NCI-H2196 (cell line): ENCODE measurements at regions not wholly inside any gene's neighbourhood (a gene's known extent, or its start where the extent isn't known, plus 50 kb on each side); places are given as distances from the start of the nearest gene placed in this dataset.

ENCODE experiments used
- DNase-seq: peaks from one replicate; lab custom pipeline; 2025; ENCODE audit not compliant: unreplicated experiment; lab: John Stamatoyannopoulos, UW

DNA sequence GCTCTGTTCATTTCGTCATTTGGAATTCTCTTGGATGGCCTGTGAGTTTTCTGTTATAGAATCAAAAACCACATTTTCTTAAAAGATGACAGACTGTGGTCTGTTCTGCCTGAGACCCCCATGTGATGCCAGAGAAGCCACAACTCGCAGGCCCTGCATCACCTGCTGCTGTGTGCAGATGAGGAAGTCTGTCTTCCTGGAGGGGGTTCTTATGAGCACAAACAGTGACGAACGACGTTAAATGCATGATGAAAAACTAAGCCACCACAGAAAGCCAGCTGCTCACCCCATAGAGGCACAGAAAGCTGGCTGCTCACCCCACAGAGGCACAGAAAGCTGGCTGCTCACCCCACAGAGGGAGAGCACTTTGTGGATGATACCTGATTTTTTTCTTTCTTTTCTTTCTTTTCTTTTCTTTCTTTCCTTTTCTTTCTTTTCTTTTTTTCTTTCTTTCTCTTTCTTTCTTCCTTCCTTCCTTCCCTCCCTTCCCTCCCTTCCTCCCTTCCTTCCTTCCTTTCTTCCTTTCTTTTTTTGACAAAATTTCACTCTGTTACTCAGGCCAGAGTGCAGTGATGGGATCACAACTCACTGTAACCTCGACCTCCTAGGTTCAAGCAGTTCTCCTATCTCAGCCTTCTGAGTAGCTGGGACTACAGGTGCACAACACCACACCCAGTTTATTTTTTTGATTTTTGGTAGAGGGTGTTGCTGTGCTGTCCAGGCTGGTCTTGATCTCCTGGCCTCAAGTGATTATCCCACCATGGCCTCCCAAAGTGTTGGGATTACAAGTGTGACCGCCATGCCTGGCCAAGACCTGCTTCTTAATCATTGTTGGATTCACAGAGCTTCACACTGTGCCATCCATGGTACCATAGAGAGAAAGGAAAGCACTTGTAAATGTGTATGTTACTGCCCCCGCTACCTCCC is 1191.4 kb downstream of the UQCRFS1 start:
- DNase-seq, result no peak

GRCh38 chr19:28020619-28021258 is 1192.2 kb downstream of the UQCRFS1 start:
- no peak for DNase-seq

DNA sequence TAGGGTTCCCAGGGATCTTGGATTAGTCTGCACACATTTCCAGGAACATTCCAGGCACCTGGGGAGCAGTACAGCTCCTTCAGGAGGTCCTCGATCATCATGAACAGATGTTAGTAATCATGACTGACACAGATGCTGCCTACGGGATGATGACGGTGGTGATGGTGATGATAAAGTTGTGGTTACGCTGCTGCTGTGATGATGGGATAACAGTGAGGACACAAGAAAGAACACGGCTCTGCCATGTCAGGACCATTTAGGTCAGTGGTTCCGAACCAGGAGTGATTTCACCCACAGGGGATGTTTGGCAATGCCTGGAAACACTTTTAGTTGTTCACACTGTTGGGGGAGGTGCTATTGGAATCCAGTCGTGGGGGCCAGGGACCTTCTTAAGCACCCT is 1193.0 kb downstream of the UQCRFS1 start:
- DNase-seq, result no peak

- DNase-seq, result no peak
Observed at GRCh38 chr19:28019371-28019770, 1193.6 kb downstream of the UQCRFS1 start.

DNA sequence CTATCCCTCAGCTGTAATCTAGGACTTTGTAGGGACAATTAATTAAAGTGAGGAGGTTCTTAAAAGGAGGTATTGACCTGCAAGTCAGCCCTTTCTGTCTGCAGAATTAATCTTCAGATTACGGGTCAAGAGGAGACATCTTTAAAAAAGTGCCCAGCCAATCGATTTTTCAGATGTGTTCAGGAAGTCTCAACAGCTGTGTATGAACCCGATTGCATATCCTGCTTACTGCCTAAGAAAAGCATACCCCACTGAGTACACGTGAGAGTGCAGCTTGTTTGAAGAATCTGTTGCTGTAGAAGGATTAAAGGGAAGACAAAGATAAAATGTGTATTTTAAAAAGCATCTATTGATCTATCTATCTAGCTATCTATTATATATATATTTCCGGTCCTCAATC is 1194.5 kb downstream of the UQCRFS1 start:
- no peak for DNase-seq

- no peak for DNase-seq
Observed at GRCh38 chr19:28014615-28015405, 1198.1 kb downstream of the UQCRFS1 start.

DNA sequence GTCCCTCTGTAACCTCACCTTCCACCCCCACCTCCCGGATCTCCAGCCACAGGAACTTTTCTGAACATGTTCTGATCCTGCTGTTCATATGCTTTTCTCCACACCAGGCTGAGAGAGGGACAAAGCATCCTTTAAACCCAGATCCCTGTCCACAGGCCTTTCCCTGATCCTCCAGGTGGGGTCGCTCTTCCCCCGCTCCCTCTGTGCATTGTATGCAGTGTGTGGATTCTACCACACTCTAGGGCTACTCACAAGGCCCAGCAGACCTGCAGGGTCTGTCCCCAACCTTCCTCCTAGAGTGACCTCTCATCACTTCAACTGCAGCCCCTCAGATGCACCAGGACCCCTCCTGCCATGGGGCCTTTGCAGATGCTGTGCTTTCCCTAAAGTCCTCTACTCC is 1200.6 kb downstream of the UQCRFS1 start:
- no peak for DNase-seq

- DNase-seq, result no peak
Observed at GRCh38 chr19:28010656-28011055, 1202.3 kb downstream of the UQCRFS1 start.

DNA sequence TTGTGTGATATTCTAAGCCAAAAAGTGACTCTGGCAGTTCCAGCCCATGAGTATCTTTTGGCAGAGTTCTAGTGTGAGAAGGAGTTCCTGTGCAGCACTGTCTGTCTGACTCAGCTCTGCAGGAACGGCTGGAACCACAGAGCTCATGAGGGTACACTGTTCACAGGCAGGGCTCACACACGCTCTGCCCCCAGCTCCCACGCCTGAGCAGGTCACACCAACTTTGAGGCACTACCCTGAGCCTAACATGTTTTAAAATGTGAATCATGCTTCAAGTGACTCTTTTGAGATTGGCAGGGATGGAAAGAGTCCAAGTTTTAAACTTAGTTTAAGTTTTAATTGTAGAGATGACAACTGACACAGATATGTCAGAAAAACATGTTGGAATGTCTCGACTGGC is 1203.3 kb downstream of the UQCRFS1 start:
- no peak for DNase-seq

DNA sequence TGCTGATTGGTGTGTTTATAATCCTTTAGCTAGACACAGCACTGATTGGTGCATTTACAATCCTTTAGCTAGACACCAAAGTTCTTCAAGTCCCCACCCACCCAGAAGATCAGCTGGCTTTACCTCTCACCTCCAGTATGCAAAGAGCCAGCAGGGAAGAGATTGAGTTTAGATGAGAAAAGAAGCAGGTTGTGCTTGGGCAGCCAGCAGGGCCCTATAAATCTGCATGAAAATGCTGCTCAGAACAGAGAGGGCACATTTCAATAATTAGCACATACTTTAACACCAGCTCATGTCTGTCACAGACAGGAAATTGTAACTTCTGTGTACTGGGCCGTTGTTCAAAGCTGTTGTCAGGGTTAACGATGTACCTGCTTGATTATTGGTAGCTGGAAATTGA is 1204.3 kb downstream of the UQCRFS1 start:
- DNase-seq, result no peak

DNA sequence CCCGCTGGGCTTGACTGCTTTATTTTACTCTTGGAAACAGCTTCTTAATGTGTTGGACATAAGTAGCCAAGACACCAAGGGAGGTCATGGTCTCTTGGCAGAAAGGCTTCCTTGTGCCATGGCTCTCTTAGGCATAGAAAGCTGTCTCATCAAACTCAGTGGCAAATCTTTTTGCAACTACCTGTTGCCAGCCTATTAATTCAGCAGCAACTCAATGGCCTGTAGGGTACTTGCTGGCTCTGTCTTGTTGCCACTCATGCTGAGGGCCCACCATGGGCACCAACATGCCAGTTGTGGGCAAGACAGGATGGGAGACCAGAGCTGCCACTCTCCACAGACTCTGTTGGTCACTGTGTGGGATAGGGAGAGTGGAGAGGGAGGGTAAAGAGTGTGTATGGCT is 1209.4 kb downstream of the UQCRFS1 start:
- no peak for DNase-seq

DNA sequence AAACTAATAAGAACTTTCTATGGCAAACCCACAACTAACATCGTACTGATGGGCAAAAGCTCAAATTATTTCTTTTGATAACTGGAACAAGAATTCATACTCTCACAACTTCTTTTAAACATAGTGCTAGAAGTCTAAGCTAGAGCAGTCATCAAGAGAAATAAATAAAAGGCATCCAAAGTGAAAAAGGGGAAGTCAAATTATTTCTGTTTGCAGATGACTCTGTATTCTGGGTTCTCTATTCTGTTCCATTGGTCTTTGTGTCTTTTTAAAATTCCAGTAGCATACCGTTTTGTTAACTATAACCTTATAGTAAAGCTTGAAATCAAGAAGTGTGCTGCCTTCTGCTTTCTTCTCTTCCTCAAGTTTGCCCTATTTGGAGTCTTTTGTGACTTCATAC is 1215.9 kb downstream of the UQCRFS1 start:
- no peak for DNase-seq

- no peak for DNase-seq
Observed at GRCh38 chr19:27993619-27994570, 1219.1 kb downstream of the UQCRFS1 start.

GRCh38 chr19:27986299-27986698 is 1226.7 kb downstream of the UQCRFS1 start:
- no peak for DNase-seq

DNA sequence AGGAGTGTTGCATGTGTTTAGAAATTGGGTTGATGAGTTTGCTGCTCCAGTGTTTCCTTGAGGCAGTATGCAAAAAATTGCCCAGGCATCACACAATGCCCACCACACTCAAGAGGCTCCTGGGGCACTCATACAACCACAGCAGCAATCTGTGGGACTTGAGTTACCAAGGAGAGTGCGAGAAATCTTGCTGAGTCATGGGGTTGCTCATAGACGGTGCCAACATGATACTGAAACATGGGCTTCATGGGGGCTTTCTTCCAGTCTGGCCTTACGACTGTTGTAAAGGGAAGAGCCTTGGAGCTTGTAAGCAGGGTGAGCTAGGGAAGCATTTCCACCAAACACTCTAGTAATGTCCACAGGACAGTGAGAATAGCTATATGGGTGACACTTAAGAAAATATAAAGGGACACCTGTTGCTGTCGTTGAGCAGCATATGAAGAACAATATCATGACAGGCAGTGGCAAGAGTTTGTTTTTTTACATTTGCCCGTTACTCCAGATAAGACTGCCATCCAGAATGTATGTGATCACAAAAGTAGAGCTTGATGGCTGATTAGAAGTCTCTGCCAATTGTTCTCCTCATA is 1237.4 kb downstream of the UQCRFS1 start:
- no peak for DNase-seq

GRCh38 chr19:27974082-27974513 is 1238.9 kb downstream of the UQCRFS1 start:
- peak; percentile 55 for DNase-seq

DNA sequence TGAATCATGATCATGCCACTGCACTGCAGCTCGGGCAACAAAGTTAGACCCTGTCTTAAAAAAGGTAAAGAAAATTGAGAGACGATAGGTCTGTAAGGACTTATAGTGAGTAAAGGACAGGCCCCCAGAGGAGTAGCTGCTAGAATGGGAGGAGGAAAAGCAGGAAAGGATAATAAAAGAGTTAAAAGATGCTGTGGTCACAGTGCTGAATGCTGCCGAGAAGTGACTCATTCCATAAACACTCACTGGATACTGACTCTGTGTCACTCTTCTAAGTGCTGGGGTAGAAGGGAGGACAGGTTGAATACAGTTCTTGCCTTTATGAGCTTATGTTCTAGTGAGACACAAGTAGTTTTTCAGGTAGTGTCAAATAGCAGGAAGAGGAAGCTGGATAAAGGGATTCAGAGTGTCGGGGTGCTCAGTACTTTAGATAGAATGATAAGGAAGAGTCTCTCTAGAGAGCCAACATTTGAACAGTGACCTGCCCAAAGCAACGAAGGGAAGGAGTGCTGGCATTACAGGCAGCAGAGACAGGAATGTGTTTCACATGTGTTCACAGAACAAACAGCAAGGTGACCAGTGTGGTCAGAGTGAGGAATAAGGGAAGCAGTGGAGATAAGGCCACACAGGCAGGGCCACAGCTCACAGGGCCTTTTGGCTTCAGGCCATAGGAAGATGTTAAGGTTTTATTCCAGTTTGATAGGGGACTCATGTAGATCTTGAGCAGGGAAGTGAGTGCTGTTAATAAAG is 1240.5 kb downstream of the UQCRFS1 start:
- DNase-seq, result peak; percentile 28

DNA sequence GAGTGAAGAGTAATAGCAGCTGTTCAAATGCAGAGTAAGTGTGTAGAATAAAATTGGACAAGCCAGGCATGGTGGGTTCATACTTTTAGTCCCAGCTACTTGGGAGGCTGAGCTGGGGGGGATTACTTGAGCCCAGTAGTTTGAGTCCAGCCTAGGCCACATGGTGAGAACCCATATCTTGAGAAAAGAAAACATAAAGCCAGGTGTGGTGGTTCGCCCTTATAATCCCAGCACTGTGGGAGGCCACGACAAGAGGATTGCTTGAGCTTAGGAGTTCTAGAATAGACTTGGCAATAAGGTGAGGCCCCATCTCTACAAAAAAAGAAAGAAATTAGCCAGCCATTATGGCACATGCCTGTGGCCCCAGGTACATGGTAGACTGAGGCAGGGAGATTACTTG is 1241.1 kb downstream of the UQCRFS1 start:
- DNase-seq, result no peak

DNA sequence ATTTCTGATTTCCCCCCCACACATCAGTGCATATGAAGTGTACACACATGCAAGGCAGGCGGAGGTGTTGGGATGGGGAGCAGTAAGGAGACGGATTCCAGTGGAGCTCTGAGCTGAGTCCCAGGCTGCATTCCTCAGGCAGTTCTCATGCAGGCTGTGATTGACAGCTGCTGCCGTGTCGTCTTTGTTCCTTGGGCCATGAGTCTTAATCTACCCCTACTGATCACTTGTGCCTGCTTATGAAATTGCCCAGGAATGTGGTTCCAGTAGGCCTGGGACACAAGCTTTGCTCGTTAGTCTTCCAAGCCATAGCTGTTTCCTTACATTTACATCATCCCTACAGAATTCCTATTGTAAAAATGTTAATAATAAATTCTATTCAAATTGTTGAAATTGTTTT is 1241.9 kb downstream of the UQCRFS1 start:
- DNase-seq, result no peak
